ENCODE measurements at regions not wholly inside any gene's neighbourhood (a gene's known extent, or its start where the extent isn't known, plus 50 kb on each side); places are given as distances from the start of the nearest gene placed in this dataset.

DNA sequence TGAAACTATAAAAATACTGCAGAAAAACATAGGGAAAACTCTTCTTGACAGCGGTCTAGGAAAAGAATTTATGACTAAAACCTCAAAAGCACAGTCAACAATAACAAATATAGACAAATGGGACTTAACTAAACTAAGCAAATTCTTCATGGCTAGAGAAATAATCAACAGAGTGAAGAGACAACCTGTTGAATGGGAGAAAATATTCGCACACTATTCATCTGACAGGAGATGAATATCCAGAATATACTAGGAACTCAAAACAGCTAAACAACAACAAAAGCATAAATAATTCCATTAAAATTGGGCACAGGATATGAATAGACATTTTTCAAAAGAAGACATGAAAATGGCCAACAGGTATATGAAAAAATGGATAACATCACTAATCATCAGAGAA, 303.6 kb upstream of the PRR20A start:
- DNase-seq = no peak

DNA sequence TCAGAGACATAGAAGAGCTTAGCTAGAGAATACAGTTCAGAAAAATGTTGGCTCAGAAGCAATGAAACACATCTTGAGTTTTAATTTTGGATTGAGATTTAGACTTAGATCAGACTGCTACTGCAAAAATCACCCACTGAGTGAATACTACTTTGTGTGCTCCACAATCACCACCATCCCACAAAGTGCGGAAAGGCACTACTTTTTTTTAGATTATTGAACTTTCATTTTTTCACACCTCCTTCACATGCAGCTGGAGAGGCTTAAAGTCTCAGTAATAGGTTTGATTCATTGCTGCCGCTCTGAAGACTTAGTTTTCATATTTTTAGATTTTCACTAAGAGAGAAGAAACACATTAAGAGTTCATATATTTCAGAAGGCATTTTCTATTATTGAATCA, 289.9 kb upstream of the PRR20A start:
- DNase-seq = no peak

DNA sequence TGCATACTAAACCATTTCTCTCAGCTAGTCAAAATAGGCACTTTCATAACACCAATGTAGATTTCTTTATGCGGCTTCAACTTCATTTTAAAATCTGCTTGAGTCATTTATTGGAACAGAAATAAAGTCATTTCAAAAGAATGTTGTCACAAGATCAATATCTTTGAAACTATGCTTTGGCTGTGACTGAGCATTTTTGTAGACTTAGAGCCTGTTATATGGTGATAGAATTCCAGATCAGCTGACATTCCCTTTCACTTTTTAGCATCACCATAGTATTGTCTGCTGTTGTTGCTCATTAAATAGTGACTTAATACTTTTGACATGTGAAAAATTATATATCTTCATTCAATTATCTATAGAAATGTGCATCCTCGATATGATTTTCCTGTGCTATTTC, 279.2 kb upstream of the PRR20A start:
- DNase-seq = no peak

DNA sequence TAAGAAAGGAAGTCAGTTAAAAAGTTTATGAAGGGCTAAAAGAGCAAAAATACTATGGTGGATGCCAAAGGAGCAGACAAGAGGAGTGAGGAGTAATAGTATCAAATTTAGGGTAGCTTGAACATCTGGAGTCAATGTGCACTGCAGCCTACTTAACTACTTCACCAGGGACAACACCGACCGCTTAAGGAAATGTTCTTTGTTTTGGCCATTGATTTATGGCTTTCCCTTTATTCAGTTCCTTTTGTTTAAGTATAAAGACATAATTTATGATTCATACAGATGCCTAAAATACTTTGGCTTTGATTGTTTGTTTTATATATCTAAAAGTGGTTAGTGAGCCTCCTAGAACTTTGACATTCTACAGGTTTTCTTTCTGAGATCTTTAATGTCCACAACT, 276.3 kb upstream of the PRR20A start:
- no peak for DNase-seq

DNA sequence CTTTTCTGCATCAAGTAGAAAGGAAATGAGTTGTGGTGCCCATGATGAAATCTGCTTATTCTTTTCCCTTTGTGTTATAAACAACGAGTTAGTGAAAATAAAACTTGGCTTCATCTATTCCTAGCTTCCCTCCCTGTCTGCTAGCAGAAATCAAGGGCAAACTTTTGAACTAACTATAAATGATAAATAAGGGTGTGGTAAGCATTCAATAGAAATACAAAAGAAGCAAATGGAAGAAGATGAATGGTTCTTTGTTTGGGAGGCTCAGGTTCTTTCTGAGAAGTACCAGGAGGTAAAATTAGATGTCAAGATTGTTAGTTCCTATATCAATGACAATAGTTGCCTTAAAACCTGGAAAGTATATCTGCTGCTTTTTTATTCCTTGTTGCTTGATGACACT, 275.3 kb upstream of the PRR20A start:
- no peak for DNase-seq

DNA sequence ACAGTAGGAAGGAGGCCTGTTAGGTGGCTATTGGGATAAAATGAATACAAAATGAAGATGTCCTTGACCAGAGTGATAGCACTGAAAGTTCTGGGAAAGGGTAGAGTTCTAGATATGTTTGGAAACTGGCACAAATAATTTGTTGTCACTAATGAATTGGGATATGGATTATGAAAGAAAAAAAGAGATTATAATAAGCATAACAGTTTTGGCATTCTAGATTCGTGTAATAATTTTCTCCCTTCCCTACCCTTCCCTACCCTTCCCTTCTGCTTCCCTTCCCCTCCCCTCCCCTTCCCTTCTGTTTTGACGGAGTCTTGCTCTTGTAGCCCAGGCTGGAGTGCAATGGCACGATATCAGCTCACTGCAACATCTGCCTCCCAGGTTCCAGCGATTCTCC, 271.0 kb upstream of the PRR20A start:
- DNase-seq = no peak

DNA sequence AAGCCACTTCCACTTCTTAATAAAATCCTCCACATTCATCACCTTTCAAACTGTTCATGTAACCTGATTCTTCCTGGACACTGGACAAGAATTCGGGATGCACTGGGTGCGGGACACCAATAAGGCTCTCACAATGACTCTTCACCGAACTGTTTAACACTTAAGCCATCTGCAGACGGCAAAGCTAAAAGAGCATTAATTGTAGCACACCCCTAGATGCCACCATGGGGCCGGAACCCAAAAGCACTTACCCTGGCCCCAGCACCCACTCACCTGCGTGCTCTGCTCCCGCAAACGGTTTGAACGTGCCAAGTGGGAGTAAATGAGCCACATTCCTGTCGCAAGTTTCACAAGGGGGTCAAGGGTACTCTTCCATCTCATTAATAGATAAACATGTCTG, 254.3 kb upstream of the PRR20A start:
- DNase-seq = no peak

DNA sequence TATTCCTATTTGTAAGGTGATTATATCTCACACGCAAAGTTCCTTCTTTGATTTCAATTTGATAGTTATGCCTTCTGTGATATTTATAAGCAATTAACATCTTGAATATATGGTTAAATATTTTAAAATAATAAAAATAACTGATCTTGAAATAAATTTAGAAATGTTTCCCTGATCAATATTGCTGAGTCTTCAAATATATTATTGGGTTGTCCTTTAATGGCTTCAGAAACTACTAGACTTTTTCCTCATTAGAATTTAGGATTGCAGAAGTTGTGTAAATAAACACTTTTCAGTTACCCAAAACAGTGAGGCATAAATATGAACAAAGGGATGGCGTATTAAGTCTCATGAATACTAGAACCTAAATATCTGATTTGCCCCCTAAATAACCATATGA, 252.3 kb upstream of the PRR20A start:
- DNase-seq = no peak

DNA sequence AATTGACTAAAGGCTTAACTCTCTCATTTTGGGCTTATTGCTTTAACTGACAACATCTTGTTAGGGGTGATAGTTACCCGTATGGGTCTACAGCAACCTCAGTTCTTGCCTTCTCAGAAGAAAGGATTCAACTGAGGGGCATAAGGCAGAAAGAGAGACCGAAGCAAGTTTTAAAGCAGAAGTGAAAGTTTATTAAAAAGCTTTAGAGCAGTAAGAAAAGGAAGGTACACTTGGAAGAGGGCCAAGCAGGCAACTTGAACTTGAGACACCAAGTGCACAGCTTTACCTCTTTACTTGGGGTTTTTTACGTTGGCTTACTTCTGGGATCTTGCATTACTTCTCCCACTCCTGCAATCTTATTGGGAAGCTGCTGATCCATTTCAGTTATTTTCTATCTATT, 246.9 kb upstream of the PRR20A start:
- no peak for DNase-seq

DNA sequence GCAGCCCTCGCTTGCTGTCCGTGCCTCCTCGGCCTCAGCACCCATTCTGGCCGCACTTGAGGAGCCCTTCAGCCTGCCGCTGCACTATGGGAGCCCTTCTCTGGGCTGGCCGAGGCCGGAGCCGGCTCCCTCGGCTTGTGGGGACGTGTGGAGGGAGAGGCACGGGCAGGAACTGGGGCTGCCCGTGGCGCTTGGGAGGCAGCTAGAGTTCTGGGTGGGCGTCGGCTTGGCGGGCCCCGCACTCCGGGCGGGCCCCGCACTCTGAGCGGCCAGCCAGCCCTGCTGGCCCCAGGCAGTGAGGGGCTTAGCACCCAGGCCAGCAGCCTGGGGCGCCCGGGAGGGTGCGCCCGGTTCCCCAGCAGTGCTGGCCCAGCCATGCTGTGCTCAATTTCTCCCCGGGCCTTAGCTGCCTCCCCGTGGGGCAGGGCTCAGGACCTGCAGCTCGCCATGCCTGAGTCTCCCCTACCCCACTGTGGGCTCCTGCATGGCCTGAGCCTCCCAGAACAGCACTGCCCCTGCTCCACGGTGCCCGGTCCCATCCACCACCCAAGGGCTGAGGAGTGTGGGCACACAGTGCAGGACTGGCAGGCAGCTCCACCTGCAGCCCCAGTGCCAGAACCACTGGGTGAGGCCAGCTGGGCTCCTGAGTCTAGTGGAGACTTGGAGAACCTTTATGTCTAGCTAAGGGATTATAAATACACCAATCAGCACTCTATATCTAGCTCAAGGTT, 240.0 kb upstream of the PRR20A start:
- DNase-seq = no peak

DNA sequence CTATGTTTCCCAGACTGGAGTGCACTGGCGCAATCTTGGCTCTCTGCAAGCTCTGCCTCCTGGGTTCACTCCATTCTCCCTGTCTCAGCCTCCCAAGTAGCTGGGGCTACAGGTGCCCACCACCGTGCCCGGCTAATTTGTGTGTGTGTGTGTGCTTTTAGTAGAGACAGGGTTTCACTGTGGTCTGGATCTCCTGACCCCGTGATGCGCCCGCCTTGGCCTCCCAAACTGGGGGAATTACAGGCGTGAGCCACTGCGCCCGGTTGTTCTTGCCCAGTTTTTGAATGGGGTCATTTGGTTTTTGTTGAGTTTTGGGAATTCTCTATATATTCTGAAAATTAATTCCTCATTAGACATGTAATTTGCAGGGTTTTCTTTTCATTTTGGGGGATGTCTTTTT, 238.4 kb upstream of the PRR20A start:
- DNase-seq = no peak

DNA sequence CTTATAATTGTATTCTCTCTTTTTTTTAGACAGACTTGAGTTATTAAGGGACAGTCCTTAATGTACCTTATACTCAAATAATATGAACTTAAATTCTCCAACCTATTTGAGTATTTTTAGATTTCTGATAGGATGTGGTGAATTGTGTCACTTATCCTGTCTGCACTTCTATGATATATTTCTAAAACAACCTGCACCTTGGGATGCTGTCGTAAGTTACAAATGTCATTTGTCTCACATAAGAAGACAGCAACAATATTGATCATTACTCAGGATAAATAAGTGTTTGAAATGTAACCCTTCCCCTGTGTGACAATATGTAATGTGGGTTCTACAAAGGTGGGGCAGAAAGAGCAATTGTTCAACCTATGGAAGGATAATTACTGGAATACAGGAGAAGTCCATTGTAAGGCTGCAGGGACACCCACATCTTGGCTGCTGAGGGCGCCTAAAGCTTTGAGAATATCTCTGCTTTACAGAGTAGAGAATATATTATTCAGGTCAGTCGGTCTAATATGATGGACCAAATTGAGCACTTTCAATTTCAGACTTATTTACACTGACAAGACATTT, 236.9 kb upstream of the PRR20A start:
- DNase-seq = no peak

DNA sequence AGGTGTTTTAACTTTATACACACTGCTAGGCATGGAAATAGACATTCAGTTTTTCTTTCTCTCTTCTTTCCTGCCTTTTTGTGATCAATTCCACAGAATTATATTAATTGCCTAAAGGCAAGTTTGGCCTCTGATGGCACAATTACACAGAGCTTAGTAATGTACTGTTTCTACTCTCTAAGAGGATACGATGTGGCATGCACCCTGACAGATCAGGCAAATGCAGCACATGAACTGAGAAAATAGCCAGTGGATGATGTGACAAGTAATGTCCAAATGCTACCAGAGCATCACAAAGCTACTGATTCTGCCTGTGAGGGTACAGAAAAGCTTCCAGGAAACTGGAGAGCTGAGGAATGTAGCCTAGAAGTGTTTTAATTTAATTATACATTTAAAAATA, 233.8 kb upstream of the PRR20A start:
- no peak for DNase-seq

DNA sequence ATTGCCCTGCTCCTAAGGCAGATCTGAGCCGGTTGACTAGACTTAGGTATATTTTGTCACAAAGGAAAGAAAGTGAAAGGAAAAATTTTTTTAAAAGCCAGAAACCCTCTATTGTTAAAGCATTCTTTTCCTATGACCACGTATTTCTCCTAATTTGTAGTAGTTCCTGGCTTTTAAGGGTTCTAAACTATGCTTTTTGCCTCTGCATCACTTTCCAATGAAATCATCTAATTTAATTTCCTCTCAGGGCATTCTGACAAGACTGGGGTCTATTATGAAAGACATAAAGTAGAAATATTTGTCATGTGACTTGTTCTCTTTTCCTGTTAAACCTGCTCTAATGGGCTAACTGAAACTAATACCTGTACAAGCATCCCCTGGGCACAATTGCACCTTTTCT, 233.0 kb upstream of the PRR20A start:
- no peak for DNase-seq

DNA sequence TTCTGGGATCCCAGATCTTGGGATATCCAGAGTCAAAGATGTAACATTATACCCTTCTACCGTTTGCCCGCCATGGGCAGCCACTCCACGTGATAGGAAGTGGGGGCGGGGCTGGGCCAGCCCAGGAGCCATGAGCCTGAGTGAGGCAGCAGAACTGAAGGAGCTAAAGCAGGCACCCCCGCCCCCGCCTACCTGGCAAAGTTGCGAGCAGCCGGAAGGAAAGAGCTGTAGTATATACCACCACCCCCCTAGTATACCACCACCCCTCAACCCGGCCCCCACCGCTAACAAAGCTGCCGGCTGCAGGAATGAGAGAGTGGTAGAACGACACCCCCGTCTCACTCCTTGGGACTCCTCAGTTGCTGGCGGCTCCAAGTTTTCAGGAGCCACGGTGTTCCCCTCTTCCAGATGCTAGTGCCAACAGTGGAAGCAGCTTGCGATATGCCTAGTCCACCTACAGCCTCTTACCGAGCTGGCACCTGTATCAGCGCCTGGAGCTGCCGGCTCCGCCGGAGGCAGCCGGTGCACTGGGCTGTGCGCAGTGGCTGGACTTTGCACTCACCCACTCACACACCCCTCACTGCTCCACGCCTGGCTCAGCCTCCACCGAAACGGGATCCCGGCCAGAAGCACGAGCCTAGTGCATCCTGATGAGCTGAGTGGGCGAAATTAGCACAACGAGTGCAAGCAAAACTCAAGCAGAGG, 230.7 kb upstream of the PRR20A start:
- no peak for DNase-seq

DNA sequence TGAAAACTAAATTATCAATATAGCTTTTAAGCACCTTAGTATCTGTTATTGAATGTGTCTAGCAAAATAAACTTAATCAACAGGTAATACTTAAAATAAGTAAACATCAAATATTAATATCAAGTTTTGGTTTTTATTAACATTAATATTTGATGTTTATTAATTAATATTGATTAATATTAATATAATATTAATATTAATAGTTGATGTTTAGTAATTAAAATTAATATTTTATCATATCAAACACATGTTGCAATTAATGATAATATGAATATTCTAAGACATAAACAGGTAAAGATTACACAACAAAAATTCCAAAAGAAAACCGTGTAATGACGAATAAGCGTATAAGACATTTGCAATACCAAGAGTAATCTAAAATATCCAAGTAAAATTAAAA, 222.8 kb upstream of the PRR20A start:
- DNase-seq = no peak

DNA sequence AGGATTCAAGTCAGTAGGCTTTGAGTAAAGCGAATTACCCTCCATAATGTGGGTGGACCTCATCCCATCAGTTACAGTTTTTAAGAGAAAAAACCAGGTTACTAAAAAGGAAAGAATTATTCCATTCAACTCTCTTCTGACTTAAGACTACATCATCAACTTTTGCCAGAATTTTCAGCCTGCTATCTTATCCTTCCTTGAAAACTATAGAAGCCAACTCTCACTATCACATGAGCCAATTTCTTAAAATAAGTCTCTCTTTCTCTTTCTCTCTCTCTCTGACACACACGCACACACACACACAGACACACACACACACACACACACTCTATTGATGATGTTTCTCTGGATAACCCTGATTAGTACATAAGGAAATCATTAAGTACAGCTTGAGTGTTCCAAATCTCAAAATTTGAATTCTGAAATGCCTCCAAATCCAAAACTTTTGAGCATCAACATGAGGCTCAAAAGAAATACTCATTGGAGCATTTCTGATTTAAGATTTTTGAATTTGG, 217.0 kb upstream of the PRR20A start:
- DNase-seq = no peak

DNA sequence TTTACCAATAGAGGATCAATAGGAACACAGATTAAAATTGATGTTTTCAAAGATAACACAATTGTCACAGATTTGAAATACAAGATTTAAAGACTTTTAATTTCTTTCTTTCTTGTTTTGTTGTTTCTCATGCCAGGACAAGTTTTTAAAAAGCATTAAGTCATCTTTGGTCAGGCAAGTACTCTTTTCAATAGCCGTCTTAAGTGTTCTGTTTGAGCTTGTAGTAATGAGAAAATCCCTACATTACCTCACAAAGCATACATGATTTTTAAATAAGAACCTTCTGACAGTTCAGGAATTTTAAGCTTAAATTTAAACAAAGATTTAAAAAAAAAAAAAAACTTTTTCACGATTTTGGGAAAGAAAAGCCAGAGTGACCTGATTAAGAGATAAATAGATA, 216.3 kb upstream of the PRR20A start:
- no peak for DNase-seq

DNA sequence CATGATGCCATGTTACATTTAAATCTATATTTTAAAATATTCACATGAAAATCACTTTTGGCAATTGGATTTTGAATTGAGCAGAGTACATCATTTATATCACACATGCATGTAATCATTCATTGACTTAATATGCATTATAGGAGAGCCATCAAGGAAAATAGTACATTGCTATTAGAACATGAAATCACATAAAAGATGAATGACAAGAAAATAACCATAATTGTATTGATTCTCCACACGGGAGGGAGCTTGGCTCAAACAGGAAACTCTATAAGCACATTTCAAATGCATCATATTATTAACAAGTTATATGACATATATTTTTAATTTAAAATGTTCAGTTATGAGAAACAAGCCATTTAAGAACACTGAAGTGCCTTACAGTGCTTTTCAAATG, 208.6 kb upstream of the PRR20A start:
- DNase-seq = no peak

DNA sequence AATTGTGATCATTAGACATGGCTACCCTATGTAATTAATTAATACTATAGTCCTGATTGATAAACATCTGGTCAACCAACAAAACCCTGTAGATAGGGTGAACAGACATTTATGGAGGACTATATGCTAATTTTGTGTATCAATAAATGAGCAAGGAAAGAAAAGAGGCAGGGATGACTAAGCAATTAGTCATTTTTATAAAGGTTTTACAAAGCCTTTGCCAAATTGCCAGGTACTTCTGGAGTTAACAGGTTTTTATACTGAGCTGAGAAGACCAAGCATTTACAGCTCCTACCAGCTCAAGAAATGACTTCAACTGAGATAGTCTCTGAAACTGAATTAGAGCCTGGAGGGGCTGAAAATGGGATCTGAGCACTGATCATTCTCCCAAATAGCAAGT, 186.8 kb upstream of the PRR20A start:
- DNase-seq = no peak

DNA sequence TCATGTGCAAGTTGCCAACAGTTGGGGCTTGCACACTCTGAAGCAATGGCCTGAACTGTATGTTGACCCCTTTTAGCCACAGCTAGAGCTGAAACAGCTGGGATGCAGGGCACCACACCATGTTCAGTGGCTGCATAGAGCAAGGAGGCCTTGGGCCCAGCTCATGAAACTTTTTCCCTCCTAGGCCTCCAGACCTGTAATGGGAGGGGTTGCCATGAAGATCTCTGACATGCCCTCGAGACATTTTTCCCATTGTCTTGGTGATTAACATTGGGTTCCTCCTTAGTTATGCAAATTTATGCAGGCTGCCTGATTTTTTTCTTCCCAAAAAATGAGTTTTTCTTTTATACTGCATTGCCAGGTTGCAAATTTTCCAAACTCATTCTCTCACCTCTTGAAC, 165.1 kb upstream of the PRR20A start:
- DNase-seq = no peak

DNA sequence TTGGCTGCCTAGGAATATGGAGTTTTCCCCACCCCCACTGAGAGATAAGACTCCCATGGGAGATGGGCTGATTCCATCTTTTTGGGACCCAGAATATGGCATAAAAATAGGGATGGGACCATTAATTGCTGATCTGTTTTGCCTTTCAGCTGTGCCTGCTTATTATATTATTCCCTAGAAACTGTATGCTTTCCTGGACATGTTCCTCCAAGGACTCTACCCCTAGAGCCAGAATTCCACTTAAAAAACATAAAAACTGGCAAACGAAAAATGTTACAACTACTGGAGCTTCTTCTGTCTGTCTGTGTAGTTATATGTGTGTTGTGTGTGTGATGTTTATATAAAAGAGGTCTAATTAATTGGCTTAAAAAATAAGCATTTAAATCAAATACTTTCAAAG, 159.9 kb upstream of the PRR20A start:
- no peak for DNase-seq

DNA sequence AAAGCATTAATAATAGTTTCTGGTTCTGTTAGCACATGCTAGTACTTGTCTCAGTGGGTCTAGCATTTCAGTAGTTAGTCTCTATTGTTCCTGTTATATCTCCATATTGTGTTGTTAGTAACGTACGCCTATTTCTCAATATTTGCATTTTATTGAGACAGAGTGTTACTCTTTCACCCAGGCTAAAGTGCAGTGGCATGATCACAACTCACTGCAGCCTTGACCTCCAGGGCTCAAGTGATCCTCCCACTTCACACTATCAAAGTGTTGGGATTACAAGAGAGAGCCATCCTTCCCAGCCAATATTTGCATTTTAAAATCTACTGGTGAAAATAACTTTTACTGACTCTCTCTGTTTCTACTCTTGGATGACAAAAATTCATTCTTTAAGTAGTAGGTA, 154.6 kb upstream of the PRR20A start:
- no peak for DNase-seq

DNA sequence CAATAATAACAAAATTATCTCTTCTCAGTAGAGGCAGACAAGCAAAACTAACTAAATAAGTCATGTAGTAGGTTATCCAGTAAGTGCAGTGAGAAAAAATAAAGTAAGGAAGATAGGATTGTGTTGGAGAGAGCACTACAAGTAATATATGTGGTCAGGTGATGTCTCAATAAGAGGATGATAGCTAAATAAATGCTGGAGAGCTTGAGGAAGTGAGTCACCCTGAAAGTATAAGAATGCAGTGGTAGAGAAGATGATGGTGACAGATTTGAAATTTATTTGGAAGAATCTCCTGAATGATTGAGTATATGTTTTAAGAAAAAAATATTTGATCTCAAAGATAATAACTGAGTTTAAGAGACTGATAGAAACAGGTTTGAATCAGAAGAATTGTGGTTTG, 152.2 kb upstream of the PRR20A start:
- no peak for DNase-seq

DNA sequence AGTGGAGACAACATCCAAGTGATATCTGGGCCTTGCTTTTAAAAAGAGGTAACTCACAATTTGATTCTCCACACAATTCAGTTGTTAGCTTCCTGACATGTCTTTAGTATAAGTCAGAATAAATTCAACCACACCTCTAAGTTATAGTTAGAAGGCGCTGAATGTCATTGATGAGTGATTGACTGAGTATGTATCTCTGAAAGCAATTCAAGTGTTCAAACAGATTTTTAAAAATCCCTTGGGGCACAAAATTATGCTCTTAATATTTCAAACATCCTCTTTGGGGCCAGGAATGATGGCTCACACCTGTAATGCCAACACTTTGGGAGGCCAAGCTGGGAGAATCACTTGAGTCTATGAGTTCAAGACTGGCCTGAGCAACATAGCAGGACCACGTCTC, 137.0 kb upstream of the PRR20A start:
- no peak for DNase-seq
